Globus pallidus (tissue), 1 donor: ENCODE measurements at regions not wholly inside any gene's neighbourhood (a gene's known extent, or its start where the extent isn't known, plus 50 kb on each side); places are given as distances from the start of the nearest gene placed in this dataset.
"Not testable (repeated sequence)": the region's sequence is repeated elsewhere in the genome, so short reads cannot be mapped to it uniquely, and the experiment has no call there.

Source experiments
- DNase-seq: peaks from one replicate; pipeline ENCODE4 v3.0.0-alpha.2; 2015; ENCODE audit warnings: low spot score

DNA sequence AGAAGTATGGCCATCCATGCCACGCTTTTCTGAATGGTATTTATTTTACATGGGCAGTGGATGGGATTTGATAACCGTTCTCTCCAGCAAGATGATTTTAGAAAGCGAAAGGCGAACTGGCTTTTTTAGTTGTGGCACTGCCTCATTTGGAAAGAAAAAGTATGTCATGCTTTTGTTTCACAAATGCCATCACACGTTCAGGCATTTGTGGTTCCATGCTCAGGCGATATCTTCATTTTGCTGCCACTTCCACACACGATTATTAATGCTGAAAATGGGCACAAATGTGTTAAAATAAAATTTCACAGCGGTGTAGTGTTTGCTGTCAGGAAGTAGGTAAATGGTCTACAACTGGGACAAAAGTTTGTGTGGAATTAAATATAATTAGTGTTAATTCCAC lies 328.1 kb downstream of the BCL2L11 start:
- not testable (repeated sequence) for DNase-seq

DNA sequence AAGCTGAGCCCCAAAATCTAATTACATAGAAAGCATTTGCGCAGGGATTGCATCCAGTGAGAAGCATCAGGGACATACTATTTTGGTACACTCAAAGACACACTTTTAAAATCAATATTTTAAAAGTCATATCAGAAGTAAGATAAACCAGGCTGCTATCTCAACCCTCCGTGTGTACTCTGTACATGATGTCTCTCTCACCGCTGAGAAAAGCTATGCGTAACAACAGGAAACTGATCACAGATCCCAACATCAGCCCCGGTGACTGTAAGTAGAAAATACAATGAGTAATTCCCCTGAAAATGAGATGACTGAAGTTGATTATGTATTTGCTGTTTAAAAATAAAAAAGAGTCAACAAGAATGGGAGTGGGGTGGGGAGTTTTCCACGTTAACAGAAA lies 329.8 kb downstream of the BCL2L11 start:
- not testable (repeated sequence) for DNase-seq

DNA sequence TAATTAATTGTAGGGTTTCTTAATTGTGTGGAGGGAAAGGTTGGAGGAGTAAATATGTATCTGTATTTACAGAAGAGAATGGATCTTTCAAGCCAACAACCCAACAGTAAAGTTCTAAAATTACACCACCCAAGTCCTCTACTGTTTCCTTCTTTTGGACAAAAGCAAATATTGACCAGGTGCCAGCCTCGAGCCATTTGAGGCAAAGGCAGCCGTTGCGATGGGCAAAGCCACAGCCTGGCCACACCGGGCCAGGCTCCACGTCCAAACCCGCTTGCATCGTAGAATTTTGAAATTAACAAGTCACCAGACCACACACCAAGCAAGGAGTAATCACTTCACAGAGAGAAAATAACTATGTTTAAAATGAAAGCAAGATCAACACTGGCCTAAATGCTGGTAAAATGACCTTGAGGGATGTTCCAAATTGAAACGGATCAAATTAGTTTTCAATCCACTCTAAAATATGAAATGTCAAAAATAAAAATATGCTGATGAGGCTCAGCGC lies 331.0 kb downstream of the BCL2L11 start:
- DNase-seq = not testable (repeated sequence)

DNA sequence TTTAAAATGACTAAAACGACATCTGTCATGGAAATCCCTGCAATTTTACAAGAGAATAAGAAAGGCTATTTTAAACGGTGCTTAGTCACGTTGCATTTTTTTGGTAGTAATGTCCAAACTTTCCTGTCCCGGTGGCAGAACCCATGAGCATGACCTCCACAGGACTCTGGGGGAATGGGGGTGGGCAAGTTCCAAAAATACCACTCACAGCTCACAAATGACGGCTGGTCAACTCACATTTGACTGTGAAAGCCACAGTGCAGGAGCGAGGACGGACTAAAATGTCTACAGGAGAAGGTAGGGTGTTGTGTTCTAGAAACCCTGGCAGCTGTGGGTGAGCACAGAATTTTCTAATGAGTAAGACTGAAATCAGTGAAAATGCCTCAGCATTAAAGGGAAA lies 331.5 kb downstream of the BCL2L11 start:
- not testable (repeated sequence) for DNase-seq

DNA sequence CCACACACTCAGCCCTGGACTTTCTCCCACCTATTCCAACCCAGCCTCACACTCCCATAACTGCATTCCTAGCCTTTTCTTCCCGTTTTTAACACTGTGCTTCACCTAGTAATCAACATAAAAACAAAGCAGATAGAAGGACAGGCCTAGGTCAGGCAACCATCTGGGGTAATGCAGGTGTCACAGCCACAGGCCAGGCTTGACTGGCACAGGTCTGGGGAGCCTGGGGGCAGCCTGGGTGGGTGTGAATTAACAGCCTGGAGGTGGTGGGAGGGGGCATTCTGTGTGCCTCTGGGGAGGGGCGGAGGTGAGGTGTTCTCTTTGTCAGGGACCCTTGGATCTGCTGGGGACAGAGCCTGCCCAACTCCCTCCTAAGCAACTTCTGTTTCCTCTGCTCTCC lies 332.6 kb downstream of the BCL2L11 start:
- not testable (repeated sequence) for DNase-seq

DNA sequence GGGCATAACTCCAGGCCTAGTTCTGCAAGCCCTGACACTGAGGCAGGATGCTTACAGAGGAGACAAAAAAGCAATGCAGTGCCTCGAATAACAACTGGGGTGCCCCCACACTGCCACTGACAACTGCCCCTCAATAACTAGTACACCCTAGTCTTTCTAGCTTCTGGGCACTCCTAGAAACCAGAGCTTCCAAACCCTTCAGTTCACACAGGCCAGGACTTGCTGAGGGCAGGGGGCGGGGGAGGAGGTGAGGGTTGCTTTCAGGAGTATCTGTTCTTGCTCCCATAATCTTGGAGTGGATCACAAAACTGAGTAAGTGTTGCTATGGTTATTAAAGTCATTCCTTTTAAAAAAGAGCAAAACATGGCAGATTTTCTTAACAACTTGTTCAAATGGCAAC lies 333.1 kb downstream of the BCL2L11 start:
- DNase-seq = not testable (repeated sequence)

DNA sequence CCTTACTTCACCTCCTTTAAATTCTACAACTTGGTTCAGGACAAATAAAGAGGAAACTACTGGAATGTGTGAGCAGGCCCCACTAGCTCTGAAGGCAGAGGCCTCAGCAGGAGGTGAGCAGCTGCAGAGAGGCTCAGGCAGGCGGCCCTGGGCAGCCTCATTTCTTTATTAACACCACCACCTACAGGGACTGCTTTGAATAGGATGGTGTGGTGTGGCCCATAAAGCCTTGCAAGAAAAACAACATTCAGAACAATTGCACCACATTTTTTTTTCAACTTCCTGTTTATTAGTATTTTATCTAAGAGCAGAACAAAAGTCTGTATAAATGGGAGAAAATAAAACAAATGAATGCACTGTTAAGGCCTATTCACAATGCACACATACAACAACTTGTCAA lies 333.7 kb downstream of the BCL2L11 start:
- peak; percentile 20 for DNase-seq

DNA sequence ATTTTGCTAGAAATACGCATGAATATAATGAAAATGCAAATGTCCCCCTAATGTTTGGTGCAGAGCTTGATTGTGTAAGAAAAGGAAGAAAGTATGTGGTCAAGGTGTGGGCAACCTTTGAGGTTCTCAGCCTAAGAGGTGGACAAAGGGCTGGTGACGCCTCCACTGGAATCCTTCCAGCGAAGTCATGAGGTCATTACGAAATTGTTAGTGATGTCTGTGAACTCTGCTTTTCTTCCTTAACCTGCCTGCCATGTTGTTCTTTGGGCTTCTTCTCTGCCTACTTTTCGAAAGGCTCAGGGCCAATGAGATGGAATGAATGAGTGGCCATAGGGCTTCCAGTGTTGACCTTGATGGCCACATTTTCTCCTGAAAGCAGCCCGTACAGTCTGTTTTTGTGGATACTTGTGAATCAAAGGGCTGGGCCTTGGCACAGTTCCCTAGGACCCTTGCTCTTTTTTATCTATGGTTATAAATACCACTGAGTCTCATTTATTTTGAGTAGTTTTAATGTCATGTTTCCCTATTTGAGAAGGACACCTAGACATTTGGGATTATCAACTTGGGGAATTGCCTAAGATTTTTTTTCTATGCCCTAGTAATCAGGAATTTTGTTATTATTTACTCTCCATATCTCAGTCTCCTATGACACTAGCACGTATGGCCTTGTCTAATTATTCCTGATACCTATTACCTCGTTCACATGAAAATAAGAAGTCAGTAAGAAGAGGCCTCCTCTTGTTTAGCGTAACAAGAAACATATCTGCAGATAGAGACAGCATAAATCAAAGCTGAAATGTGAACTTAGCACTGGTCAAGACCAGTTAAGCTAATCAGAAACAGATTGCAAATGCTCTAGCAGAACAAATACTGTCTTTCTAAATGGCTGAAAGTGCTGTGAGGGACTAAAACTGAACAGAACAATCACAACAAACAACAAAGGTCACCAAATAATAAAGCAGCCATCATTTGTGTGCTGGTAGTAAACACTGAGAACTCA lies 334.6 kb downstream of the BCL2L11 start:
- not testable (repeated sequence) for DNase-seq

DNA sequence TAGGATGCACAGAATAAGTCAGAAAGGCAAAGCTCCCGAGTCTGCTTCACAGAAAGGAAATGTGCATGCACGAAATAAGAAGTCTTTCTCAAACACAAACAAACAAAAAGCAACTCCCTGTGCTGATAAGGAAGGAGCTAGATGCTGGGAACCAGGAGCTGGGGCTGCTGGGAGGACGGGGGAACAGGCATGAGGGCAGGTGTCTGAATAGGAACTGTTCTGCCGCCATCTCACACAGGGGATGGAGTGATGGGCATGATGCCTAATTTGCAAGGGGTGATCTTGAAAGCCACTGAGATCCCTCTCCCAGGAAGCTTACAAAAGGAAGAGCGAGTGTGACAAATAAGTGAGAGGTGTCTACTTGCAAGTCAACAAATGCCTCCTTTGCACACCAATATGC lies 336.5 kb downstream of the BCL2L11 start:
- not testable (repeated sequence) for DNase-seq

DNA sequence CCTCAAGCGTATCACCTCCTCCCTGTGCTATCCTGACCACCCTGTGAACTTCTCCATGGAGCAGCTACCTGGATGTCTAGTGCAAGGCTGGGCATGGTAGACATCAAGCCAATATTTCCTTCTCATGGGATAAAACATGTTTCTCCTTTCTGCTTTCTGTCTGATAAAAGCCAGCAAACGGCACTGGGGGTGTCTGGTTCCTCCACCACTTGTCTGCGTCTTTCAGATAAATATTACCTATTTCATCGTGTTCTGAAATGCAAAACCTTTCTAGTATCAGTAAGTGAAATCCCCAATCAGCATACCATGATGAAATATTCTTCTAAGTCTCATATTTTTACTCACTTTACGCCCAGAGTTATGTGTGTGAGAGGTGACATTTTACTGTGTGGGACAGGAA lies 340.2 kb downstream of the BCL2L11 start:
- DNase-seq = not testable (repeated sequence)

DNA sequence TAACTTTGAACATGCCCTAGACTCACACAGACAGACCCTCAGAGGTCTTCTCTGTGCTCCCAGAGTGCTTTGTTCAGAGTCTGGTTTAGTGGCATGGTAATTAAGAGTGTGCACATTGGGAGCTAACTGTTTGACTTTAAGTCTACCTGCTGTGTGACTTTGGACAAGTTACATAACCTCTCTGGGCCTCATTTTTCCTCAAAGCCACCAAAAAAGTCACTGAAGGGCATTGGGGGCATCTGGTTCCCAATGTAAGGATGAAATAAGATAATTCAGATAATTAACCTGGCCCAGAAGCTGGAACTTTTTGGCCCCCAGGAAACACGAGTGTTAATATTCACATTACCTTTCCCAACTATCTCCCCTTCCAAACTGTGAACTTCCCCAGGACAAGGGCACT lies 341.1 kb downstream of the BCL2L11 start:
- not testable (repeated sequence) for DNase-seq

DNA sequence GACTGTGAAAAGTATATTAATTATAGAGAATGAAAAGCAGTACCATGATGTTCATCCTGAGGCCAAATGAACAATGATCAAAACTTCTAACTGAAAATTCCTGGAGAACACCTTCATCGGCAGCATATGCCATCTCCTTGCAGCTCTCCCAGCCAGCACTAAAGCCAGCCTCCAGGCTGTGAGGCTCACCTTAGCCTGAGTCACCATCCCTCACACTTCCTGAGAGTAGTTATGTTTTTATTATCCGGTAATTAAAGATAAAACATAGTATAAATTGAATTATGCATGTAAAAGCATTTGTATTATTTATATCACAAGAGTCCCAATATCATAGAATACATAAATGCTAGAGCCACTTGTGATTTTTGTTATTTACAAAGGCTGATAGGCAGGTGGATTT lies 341.9 kb downstream of the BCL2L11 start:
- DNase-seq = not testable (repeated sequence)

DNA sequence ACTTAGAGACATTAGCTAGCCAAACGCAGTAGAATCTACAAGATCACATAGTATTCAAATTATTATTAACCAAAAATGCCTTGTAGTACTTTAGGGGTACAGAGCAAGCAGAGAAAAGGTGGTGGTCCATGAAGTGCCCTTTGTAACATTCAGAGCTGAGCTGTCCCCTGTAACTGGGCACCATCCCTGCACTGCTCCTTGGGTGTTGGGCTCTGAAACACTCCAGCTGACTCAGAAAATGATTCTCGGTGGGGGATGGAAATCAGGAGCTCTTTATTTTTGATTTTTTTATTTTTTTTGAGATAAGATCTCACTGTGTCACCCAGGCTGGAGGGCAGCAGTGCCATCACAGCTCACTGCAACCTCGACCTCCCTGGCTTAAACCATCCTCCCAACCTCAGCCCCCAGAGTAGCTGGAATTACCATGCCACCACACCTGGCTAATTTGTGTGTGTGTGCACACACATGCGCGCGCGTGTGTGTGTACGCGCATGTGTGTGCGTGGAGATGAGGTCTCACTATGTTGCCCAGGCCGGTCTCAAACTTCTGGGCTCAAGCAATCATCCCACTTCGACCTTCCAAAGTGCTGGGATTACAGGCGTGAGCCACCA lies 342.6 kb downstream of the BCL2L11 start:
- not testable (repeated sequence) for DNase-seq

DNA sequence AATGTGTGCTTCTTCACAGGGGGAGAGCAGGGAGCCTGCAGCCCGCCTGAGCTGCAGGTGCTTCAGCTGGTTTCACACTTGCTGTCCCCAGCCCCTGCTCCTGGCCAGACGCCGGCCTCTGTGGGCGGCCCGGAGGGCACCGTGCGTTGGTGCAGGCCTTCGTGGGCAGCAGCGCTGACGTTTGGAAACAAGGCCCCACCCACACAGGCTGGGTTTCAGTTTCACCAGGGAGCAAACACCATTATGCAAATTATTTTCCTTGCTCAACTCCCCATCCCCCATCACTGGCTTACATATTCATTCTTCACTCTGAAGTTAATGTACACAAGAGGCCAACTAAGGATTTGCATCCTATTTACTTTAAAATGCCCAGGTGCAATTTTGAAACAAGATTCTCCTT lies 343.2 kb downstream of the BCL2L11 start:
- not testable (repeated sequence) for DNase-seq

DNA sequence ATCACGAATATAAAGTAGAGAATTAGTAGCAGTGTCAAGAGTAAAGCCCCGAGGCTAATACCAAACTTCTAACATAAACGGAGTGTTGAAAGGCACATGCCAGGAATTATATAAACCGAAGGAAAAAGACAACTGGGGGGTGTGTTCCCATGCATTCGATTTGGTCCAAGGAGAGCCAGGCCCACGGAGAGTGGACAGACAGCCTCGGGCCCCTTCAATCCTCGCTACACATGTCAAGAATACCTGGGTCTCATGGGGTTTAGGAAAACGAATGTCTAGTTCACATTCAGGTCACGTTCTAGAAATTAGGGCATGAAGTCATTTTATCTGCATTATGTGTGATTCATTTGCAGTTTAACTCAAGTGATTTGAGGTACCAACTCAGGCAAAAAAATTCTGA lies 343.7 kb downstream of the BCL2L11 start:
- not testable (repeated sequence) for DNase-seq

DNA sequence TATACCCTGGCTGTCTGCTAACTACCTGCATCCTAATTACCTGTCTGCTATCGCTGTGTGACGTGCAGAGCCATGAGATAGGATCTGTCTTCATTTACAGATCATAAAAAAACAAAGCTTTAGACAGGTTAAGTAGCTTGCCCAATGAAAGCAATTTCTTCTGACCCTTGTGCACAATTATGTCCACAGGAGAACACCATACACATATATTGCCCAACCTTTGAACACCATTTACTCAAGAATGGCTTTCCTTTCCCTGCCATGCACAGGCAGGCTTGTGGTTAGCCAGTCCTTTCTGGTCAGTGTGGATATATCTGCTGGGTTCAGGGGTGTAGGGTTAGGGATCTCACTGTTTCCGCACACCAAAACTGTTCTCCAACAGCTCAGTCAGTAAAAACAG lies 344.8 kb downstream of the BCL2L11 start:
- not testable (repeated sequence) for DNase-seq

DNA sequence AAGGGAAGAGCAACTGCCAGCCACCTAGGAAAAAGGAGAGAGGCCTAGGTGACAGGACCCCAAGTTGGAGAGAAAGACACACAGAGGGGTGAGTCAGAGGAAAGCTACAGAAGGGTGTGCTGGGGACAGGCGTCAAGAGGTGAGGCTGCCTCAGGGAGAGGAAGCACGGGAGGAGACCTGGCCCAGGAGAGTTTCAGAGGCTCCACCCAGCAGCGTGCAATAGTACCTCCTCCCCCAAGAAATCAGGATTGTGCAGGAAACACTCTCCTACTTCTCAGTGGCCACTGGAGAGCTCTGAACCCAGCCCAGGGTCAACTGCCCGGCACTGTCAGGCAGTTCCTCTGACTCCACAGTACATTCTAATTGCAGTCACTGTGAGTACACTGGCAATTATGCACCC lies 346.0 kb downstream of the BCL2L11 start:
- DNase-seq = not testable (repeated sequence)

DNA sequence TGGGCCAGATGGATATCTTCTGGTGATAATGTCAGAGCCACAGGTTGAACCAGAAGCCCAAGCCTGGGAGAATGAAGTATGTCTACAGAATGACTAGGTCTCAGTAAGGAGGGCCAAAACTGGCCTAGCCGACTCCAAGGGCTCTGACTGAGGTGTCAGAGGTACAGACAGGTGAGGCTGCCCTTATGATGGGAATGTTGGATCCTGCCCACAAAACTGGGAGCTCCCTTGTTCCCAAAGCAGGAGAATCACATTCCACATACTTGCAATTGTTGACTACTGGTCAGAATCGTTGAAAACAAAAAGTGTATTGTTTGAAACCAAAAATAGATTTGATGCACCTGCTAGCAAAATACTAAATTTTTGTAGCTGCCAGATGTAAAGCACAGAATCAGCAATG lies 350.2 kb downstream of the BCL2L11 start:
- not testable (repeated sequence) for DNase-seq

DNA sequence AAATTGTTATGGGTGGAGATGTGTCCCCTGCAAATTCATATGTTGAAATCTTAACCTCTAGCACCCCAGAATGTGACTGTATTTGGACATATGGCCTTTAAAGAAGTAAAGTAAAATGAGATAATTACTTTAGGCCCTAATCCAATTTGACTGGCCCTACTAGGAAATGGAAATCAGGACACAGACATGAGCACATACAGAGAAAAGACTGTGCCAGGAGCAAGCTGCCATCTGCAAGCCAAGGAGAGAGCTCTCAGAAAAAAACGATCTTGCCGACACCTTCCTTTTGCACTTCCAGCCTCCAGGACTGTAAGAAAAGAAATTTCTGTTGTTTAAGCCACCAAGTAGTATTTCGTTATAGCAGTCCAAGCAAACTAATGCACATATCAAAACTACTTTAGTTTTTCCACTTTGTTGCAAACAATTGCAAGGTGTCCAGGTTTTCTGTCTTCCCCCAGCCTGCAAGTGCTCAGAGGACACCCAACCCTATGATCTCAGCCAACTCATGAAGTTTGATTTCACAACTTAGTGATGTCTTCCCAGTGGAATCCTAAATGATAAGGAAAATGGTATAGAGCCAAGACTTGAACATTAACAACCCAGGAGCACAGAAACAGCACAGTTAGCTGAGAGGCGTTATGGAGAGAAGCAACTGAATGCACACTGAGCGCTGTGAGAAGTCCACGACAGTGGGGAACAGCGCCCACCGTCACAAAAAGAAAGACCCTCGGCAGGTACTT lies 351.2 kb downstream of the BCL2L11 start:
- not testable (repeated sequence) for DNase-seq

DNA sequence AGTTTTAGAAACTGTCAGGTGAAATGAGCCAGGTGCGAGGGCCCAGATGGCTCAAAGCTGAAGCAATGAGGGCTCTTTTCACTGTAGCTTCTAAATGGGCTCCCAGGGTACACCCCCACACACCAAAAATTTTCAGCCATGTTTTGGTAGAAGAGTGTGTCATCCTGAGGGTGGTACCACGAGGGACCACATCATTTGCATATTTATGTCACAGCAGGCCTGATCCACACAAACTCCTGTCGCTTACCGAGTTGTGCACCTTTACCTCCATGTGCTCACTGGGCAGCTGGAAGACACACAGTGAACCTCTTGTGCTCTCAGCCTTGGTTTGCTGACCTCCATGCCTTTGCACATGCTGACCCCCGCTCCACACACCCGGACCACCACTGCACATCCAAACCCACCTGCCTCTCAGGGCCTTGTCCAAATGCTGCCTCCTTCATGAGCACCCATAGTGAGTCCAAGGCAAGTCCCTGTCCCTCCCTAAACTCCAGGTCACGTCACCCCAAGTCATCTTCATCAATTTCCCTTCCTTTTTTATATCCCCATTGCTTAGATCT lies 352.2 kb downstream of the BCL2L11 start:
- DNase-seq = not testable (repeated sequence)

DNA sequence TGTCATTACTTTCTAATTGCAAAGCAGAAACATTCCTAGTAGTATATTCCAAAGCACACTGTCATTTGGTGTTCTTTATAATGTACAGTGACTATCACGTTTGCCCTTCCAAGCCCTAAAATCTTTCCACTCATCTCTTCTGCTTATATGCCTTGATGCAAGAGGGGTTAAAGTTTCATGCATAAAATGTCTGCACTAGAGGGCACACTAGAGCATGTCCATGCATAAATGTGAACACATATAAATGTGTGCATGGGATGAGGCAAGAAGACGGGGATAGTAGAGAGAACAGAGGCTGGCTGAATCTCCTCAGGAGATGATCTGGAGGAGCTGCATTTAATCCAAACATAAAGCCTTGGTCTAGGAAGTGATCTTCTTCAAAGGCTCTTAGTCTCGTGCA lies 352.8 kb downstream of the BCL2L11 start:
- not testable (repeated sequence) for DNase-seq

DNA sequence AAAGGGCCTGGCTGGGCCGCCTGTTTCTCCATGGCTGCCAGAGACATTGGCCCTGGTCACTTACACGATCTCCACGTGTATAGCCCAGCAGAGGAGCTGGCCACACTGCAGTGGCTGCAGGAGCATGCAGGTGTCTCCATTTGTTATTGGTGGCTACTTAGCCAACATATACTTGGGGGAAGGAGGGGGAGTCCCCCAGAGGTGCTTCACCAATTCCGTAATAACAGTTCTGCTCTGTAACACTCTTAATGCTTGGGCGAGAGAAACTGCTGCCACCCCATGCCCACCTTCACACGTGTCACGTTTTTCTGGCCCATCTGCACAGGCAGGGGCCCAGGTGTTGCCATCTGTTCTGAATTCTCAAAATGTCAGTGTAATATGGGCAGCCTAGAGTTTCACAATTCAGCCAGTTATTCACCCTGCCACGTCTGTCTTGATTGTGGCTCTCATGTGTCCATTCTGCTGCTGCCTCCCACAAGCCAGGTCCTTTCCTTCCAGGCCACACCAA lies 353.5 kb downstream of the BCL2L11 start:
- DNase-seq = not testable (repeated sequence)
